K562 (cell line): ENCODE measurements at regions not wholly inside any gene's neighbourhood (a gene's known extent, or its start where the extent isn't known, plus 50 kb on each side); places are given as distances from the start of the nearest gene placed in this dataset.

Experiments
- CREM ChIP-seq: IDR thresholded peaks from 2 replicates; pipeline ENCODE4 v1.6.1; 2014; ENCODE audit warnings: antibody characterized with exemption, low read depth
- EGR1 ChIP-seq: fragments of 450-650 bp; conservative IDR thresholded peaks from 2 replicates; pipeline ENCODE4 v1.6.1; 2017; ENCODE audit warnings: mild to moderate bottlenecking
- JUN ChIP-seq, 2 experiments: sonication (generic) in 1 of 2; formaldehyde crosslinking in 1 of 2; IDR thresholded peaks; 2 replicates each; pipeline versions ENCODE4 v1.6.1 to v1.8.0; 2012 to 2022; ENCODE audit warnings: borderline replicate concordance in 2 of 2, mild to moderate bottlenecking in 2 of 2, improper control_type of control experiment in 1 of 2, low read depth in 1 of 2, low read length in 1 of 2, missing genetic modification reagents in 1 of 2
- MAFG ChIP-seq: fragments of 450-650 bp; conservative IDR thresholded peaks from 2 replicates; pipeline ENCODE4 v1.6.1; 2016; ENCODE audit warnings: missing genetic modification characterization, missing compliant biosample characterization
- SMAD3 ChIP-seq: fragments of 450-650 bp; formaldehyde crosslinking; conservative IDR thresholded peaks from 2 replicates; pipeline ENCODE4 v1.4.0; 2020; ENCODE audit warnings: mild to moderate bottlenecking
- TAF1 ChIP-seq: IDR thresholded peaks from 2 replicates; pipeline ENCODE4 v1.6.1; 2011; ENCODE audit warnings: mild to moderate bottlenecking, low read length, moderate library complexity; ENCODE audit not compliant: insufficient read depth, control insufficient read depth, severe bottlenecking; ENCODE audit errors: extremely low read depth
- TBL1XR1 ChIP-seq, 2 experiments: IDR thresholded peaks; 2 replicates each; pipeline ENCODE4 v1.6.1; 2012; ENCODE audit warnings: improper control_type of control experiment in 2 of 2, low read length in 2 of 2, mild to moderate bottlenecking in 1 of 2
- TFAM ChIP-seq: fragments of 250-450 bp; sonication (Bioruptor Pico); conservative IDR thresholded peaks from 2 replicates; pipeline ENCODE4 v1.5.0; 2021; ENCODE audit warnings: mild to moderate bottlenecking, moderate library complexity
- ZBTB9 ChIP-seq: fragments of 450-650 bp; formaldehyde crosslinking; IDR thresholded peaks from 2 replicates; pipeline ENCODE4 v1.4.0; 2020; ENCODE audit warnings: mild to moderate bottlenecking, moderate library complexity
- ZFP1 ChIP-seq: fragments of 450-650 bp; formaldehyde crosslinking; IDR thresholded peaks from 2 replicates; pipeline ENCODE4 v1.4.0; 2020; ENCODE audit warnings: mild to moderate bottlenecking, mixed read lengths
- ZNF347 ChIP-seq: fragments of 450-650 bp; formaldehyde crosslinking; IDR thresholded peaks from 2 replicates; pipeline ENCODE4 v1.4.0; 2020; ENCODE audit warnings: low read depth, mild to moderate bottlenecking, moderate library complexity
- ZNF408 ChIP-seq: fragments of 250-450 bp; sonication (Bioruptor Pico); IDR thresholded peaks from 2 replicates; pipeline ENCODE4 v1.4.0; 2020; ENCODE audit warnings: low read depth, mild to moderate bottlenecking, moderate library complexity
- TF ChIP-seq, protein P1 (sequence below): sonication (generic); formaldehyde crosslinking; IDR thresholded peaks from 2 replicates; pipeline ENCODE4 v1.9.0; 2022; ENCODE audit warnings: mild to moderate bottlenecking, missing genetic modification reagents
- TF ChIP-seq, protein P2 (sequence below), 3 experiments: IDR thresholded peaks in 2 of 3; conservative IDR thresholded peaks in 1 of 3; 2 replicates each; pipeline ENCODE4 v1.5.1; 2011 to 2012; ENCODE audit warnings: low read length in 3 of 3, mild to moderate bottlenecking in 3 of 3, control low read depth in 2 of 3, improper control_type of control experiment in 1 of 3, inconsistent platforms in 1 of 3, low read depth in 1 of 3, mixed read lengths in 1 of 3, moderate library complexity in 1 of 3; ENCODE audit not compliant: insufficient read depth in 2 of 3

DNA sequence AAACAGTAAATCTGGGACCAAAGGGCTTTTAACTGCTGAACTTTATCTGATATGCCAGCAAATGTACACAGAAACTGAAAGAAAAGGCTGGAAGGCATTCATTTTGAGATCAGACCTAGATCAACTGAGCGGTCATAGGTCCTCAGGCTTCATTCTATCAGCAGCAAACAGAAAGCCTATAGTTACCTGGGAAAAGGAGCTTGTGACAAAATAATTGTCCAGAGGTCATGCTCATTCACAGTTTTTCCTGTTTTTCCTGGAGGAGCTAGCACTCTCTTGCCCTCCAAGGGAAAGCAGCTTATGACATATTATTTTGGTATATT, 320.2 kb downstream of the AHR start:
- TF ChIP-seq TBL1XR1 (IDR thresholded peaks at IDR 0.05; ENCODE audit: low read length in 2 of 2) (no peak), MAFG (tag) (no peak), ZNF347 (CRISPR knock-in tag) (no peak), TFAM (CRISPR knock-in tag) (no peak), JUN (IDR thresholded peaks at IDR 0.05; ENCODE audit: borderline replicate concordance, low read depth, low read length) (no peak), JUN (CRISPR knock-in tag; IDR thresholded peaks at IDR 0.05; ENCODE audit: borderline replicate concordance) (no peak), ZBTB9 (CRISPR knock-in tag) (no peak), ZFP1 (CRISPR knock-in tag) (no peak), ZNF408 (CRISPR knock-in tag) (no peak), TAF1 (no peak), CREM (no peak), SMAD3 (CRISPR knock-in tag) (no peak), EGR1 (no peak)
- TF ChIP-seq, protein P1, sequence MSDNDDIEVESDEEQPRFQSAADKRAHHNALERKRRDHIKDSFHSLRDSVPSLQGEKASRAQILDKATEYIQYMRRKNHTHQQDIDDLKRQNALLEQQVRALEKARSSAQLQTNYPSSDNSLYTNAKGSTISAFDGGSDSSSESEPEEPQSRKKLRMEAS (CRISPR knock-in tag): no peak
- TF ChIP-seq, protein P2, sequence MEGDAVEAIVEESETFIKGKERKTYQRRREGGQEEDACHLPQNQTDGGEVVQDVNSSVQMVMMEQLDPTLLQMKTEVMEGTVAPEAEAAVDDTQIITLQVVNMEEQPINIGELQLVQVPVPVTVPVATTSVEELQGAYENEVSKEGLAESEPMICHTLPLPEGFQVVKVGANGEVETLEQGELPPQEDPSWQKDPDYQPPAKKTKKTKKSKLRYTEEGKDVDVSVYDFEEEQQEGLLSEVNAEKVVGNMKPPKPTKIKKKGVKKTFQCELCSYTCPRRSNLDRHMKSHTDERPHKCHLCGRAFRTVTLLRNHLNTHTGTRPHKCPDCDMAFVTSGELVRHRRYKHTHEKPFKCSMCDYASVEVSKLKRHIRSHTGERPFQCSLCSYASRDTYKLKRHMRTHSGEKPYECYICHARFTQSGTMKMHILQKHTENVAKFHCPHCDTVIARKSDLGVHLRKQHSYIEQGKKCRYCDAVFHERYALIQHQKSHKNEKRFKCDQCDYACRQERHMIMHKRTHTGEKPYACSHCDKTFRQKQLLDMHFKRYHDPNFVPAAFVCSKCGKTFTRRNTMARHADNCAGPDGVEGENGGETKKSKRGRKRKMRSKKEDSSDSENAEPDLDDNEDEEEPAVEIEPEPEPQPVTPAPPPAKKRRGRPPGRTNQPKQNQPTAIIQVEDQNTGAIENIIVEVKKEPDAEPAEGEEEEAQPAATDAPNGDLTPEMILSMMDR (IDR thresholded peaks at IDR 0.05 in 2 of 3, conservative IDR thresholded peaks at IDR 0.05 in 1 of 3; ENCODE audit: insufficient read depth in 2 of 3, low read depth in 1 of 3, low read length in 3 of 3): no peak
